ENCODE measurements at regions not wholly inside any gene's neighbourhood (a gene's known extent, or its start where the extent isn't known, plus 50 kb on each side); places are given as distances from the start of the nearest gene placed in this dataset.

- TF ChIP-seq HDGF (IDR thresholded peaks at IDR 0.05; ENCODE audit: borderline replicate concordance), result no peak
- POLR2A ChIA-PET, result no interaction called here
- CTCF ChIA-PET, result no interaction called here
- no peak for DNase-seq (ENCODE audit: extremely low spot score)
These were observed 120.7 kb upstream of the PLXNA4 start for GRCh38 chr7:132697003-132697402.

GRCh38 chr7:132696332-132696731 lies 120.1 kb upstream of the PLXNA4 start:
- CTCF ChIA-PET, result no interaction called here
- POLR2A ChIA-PET, result no interaction called here
- no peak for TF ChIP-seq ZNF384 (IDR thresholded peaks at IDR 0.05)
- TF ChIP-seq SUZ12 (IDR thresholded peaks at IDR 0.05), result no peak
- TF ChIP-seq SP1 (IDR thresholded peaks at IDR 0.05), result no peak
- no peak for TF ChIP-seq HDGF (IDR thresholded peaks at IDR 0.05; ENCODE audit: borderline replicate concordance)
- TF ChIP-seq L3MBTL2 (conservative IDR thresholded peaks at IDR 0.05), result no peak
- TF ChIP-seq TARDBP (IDR thresholded peaks at IDR 0.05), result no peak
- no peak for TF ChIP-seq FOXK2 (IDR thresholded peaks at IDR 0.05)
- TF ChIP-seq LEF1 (IDR thresholded peaks at IDR 0.05; ENCODE audit: borderline replicate concordance), result no peak
- no peak for TF ChIP-seq FOXM1 (IDR thresholded peaks at IDR 0.05; ENCODE audit: borderline replicate concordance)
- TF ChIP-seq PKNOX1 (IDR thresholded peaks at IDR 0.05), result no peak
- TF ChIP-seq ARNT (IDR thresholded peaks at IDR 0.05), result no peak
- no peak for TF ChIP-seq ELF4 (IDR thresholded peaks at IDR 0.05)
- no peak for TF ChIP-seq FOXA1 (IDR thresholded peaks at IDR 0.05)
- TF ChIP-seq BHLHE40 (IDR thresholded peaks at IDR 0.05; ENCODE audit: borderline replicate concordance), result no peak
- TF ChIP-seq NFRKB (IDR thresholded peaks at IDR 0.05), result no peak
- DNase-seq (ENCODE audit: extremely low spot score), result no peak

- no peak for TF ChIP-seq NFRKB (IDR thresholded peaks at IDR 0.05)
- no peak for TF ChIP-seq ELF4 (IDR thresholded peaks at IDR 0.05)
- TF ChIP-seq HDGF (IDR thresholded peaks at IDR 0.05; ENCODE audit: borderline replicate concordance), result no peak
- no peak for TF ChIP-seq PKNOX1 (IDR thresholded peaks at IDR 0.05)
- TF ChIP-seq SP1 (IDR thresholded peaks at IDR 0.05), result no peak
- no peak for TF ChIP-seq LEF1 (IDR thresholded peaks at IDR 0.05; ENCODE audit: borderline replicate concordance)
- TF ChIP-seq CTBP1 (IDR thresholded peaks at IDR 0.05; ENCODE audit: borderline replicate concordance), result no peak
- no peak for TF ChIP-seq BHLHE40 (IDR thresholded peaks at IDR 0.05; ENCODE audit: borderline replicate concordance)
- no peak for TF ChIP-seq SUZ12 (IDR thresholded peaks at IDR 0.05)
- no peak for TF ChIP-seq FOXK2 (IDR thresholded peaks at IDR 0.05)
- TF ChIP-seq L3MBTL2 (conservative IDR thresholded peaks at IDR 0.05), result no peak
- TF ChIP-seq FOXM1 (IDR thresholded peaks at IDR 0.05; ENCODE audit: borderline replicate concordance), result no peak
- DNase-seq (ENCODE audit: extremely low spot score), result no peak
- ChIA-PET POLR2A (no interaction called here), CTCF (no interaction called here)
These were observed 114.9 kb upstream of the PLXNA4 start for GRCh38 chr7:132691201-132691600.

- TF ChIP-seq ZNF384 (IDR thresholded peaks at IDR 0.05) (no peak), FOXM1 (IDR thresholded peaks at IDR 0.05; ENCODE audit: borderline replicate concordance) (no peak), HDGF (IDR thresholded peaks at IDR 0.05; ENCODE audit: borderline replicate concordance) (no peak), FOXK2 (IDR thresholded peaks at IDR 0.05) (no peak), NFRKB (IDR thresholded peaks at IDR 0.05) (no peak), FOXA1 (IDR thresholded peaks at IDR 0.05) (no peak), TARDBP (IDR thresholded peaks at IDR 0.05) (no peak), BHLHE40 (IDR thresholded peaks at IDR 0.05; ENCODE audit: borderline replicate concordance) (no peak), L3MBTL2 (conservative IDR thresholded peaks at IDR 0.05) (no peak)
- POLR2A ChIA-PET, result no interaction called here
These were observed 113.9 kb upstream of the PLXNA4 start for GRCh38 chr7:132690174-132690573.

GRCh38 chr7:132687981-132688383 lies 111.7 kb upstream of the PLXNA4 start:
- TF ChIP-seq CTBP1 (IDR thresholded peaks at IDR 0.05; ENCODE audit: borderline replicate concordance), result no peak
- no peak for TF ChIP-seq HDGF (IDR thresholded peaks at IDR 0.05; ENCODE audit: borderline replicate concordance)
- no peak for TF ChIP-seq FOXA1 (IDR thresholded peaks at IDR 0.05)
- no peak for TF ChIP-seq SUZ12 (IDR thresholded peaks at IDR 0.05)
- TF ChIP-seq L3MBTL2 (conservative IDR thresholded peaks at IDR 0.05), result no peak
- TF ChIP-seq TARDBP (IDR thresholded peaks at IDR 0.05), result no peak
- no peak for TF ChIP-seq ARNT (IDR thresholded peaks at IDR 0.05)
- TF ChIP-seq SP1 (IDR thresholded peaks at IDR 0.05), result no peak
- CTCF ChIA-PET, result no interaction called here
- no peak for DNase-seq (ENCODE audit: extremely low spot score)
- POLR2A ChIA-PET, result no interaction called here

More at GRCh38 chr7:132690174-132690573, 113.9 kb upstream of the PLXNA4 start:
- CTCF ChIA-PET, result no interaction called here
- no peak for DNase-seq (ENCODE audit: extremely low spot score)

- no peak for DNase-seq (ENCODE audit: extremely low spot score)
- CTCF ChIA-PET, result no interaction called here
- TF ChIP-seq FOXK2 (IDR thresholded peaks at IDR 0.05) (no peak), SP1 (IDR thresholded peaks at IDR 0.05) (no peak), FOXM1 (IDR thresholded peaks at IDR 0.05; ENCODE audit: borderline replicate concordance) (no peak), SUZ12 (IDR thresholded peaks at IDR 0.05) (no peak), PKNOX1 (IDR thresholded peaks at IDR 0.05) (no peak), L3MBTL2 (conservative IDR thresholded peaks at IDR 0.05) (no peak), ELF4 (IDR thresholded peaks at IDR 0.05) (no peak), FOXA1 (IDR thresholded peaks at IDR 0.05) (no peak), NFRKB (IDR thresholded peaks at IDR 0.05) (no peak), ARNT (IDR thresholded peaks at IDR 0.05) (no peak), ZNF384 (IDR thresholded peaks at IDR 0.05) (no peak)
- POLR2A ChIA-PET, result no interaction called here
These were observed 110.7 kb upstream of the PLXNA4 start for GRCh38 chr7:132687016-132687415.

- ChIA-PET CTCF (no interaction called here), POLR2A (no interaction called here)
- TF ChIP-seq ZNF384 (IDR thresholded peaks at IDR 0.05) (no peak), BHLHE40 (IDR thresholded peaks at IDR 0.05; ENCODE audit: borderline replicate concordance) (no peak), FOXM1 (IDR thresholded peaks at IDR 0.05; ENCODE audit: borderline replicate concordance) (no peak), L3MBTL2 (conservative IDR thresholded peaks at IDR 0.05) (no peak), ARNT (IDR thresholded peaks at IDR 0.05) (no peak), FOXA1 (IDR thresholded peaks at IDR 0.05) (no peak), ELF4 (IDR thresholded peaks at IDR 0.05) (no peak), FOXK2 (IDR thresholded peaks at IDR 0.05) (no peak), LEF1 (IDR thresholded peaks at IDR 0.05; ENCODE audit: borderline replicate concordance) (no peak), PKNOX1 (IDR thresholded peaks at IDR 0.05) (no peak), CTBP1 (IDR thresholded peaks at IDR 0.05; ENCODE audit: borderline replicate concordance) (no peak), NFRKB (IDR thresholded peaks at IDR 0.05) (no peak)
- DNase-seq (ENCODE audit: extremely low spot score), result no peak
These were observed 109.0 kb upstream of the PLXNA4 start for GRCh38 chr7:132685277-132685676.

All from HEK293T (cell line).